ENCODE measurements at regions not wholly inside any gene's neighbourhood (a gene's known extent, or its start where the extent isn't known, plus 50 kb on each side); places are given as distances from the start of the nearest gene placed in this dataset.

- H3K9me3 Mint-ChIP-seq (ENCODE audit: low read depth), result peaks cover 23% of the 10 kb centered on the region
- H3K27me3 Mint-ChIP-seq (ENCODE audit: low read depth), result peaks cover 6% of the 10 kb centered on the region
- H3K27ac Mint-ChIP-seq (ENCODE audit: unreplicated experiment), result no peak overlapping the region
- peaks cover 2% of the 10 kb centered on the region for H3K36me3 Mint-ChIP-seq (ENCODE audit: low read depth)
- no peaks in the 10 kb centered on the region for H3K4me1 Mint-ChIP-seq (ENCODE audit: low read depth)
- no peak for DNase-seq (ENCODE audit: low spot score)
- TF ChIP-seq CTCF (IDR thresholded peaks at IDR 0.05), result no peak
- no peak overlapping the region for H3K4me3 Mint-ChIP-seq (ENCODE audit: unreplicated experiment)
Observed at GRCh38 chr7:111633878-111634277, 71.6 kb upstream of the IMMP2L start.

- Mint-ChIP-seq H3K4me1 (ENCODE audit: low read depth) (no peaks in the 10 kb centered on the region), H3K36me3 (ENCODE audit: low read depth) (peaks cover 2% of the 10 kb centered on the region), H3K4me3 (ENCODE audit: unreplicated experiment) (no peak overlapping the region), H3K27me3 (ENCODE audit: low read depth) (peaks cover 20% of the 10 kb centered on the region), H3K9me3 (ENCODE audit: low read depth) (peaks cover 23% of the 10 kb centered on the region), H3K27ac (ENCODE audit: unreplicated experiment) (no peak overlapping the region)
- no peak for DNase-seq (ENCODE audit: low spot score)
- TF ChIP-seq CTCF (IDR thresholded peaks at IDR 0.05), result no peak
Observed at GRCh38 chr7:111630862-111631261, 68.6 kb upstream of the IMMP2L start.

- peaks cover 5% of the 10 kb centered on the region for H3K9me3 Mint-ChIP-seq (ENCODE audit: low read depth)
- H3K4me1 Mint-ChIP-seq (ENCODE audit: low read depth), result no peaks in the 10 kb centered on the region
- no peak for DNase-seq (ENCODE audit: low spot score)
- no peaks in the 10 kb centered on the region for H3K36me3 Mint-ChIP-seq (ENCODE audit: low read depth)
- H3K4me3 Mint-ChIP-seq (ENCODE audit: unreplicated experiment), result no peak overlapping the region
- H3K27ac Mint-ChIP-seq (ENCODE audit: unreplicated experiment), result no peak overlapping the region
- TF ChIP-seq CTCF (IDR thresholded peaks at IDR 0.05), result no peak
- H3K27me3 Mint-ChIP-seq (ENCODE audit: low read depth), result peaks cover 17% of the 10 kb centered on the region
Observed at GRCh38 chr7:111622084-111622483, 59.8 kb upstream of the IMMP2L start.

Data from chondrocyte (in vitro differentiated cells).